Daoy (cell line): ENCODE measurements at regions not wholly inside any gene's neighbourhood (a gene's known extent, or its start where the extent isn't known, plus 50 kb on each side); places are given as distances from the start of the nearest gene placed in this dataset.
"Not testable (repeated sequence)": the region's sequence is repeated elsewhere in the genome, so short reads cannot be mapped to it uniquely, and the experiment has no call there.

Experiments used
- DNase-seq: peaks from one replicate; pipeline ENCODE4 v3.0.0-alpha.2; 2015; ENCODE audit warnings: low read depth

GRCh38 chr5:99449786-99450185, 521.0 kb upstream of the CHD1 start:
- DNase-seq: no peak

DNA sequence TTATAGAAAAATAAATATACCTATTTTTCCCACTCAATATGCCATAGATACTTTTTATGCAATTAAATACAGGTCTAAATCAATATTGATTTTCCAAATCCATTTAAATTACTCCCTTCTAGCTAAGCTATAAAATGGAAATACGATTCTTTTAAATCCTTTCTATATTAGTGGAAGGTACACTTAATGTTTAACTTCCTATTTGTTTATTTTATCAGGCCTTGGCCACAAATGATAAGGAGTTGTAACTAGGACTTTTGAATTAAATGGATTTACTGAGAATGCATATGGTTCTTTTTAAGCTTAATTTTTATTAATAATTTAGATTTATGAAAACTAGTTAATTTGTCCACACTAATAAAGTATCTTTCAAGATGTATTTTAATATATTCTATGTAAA, 517.0 kb upstream of the CHD1 start:
- DNase-seq: no peak

- DNase-seq: no peak
Observed at GRCh38 chr5:99441235-99441634, 512.4 kb upstream of the CHD1 start.

- DNase-seq: no peak
Observed at GRCh38 chr5:99438619-99439018, 509.8 kb upstream of the CHD1 start.

DNA sequence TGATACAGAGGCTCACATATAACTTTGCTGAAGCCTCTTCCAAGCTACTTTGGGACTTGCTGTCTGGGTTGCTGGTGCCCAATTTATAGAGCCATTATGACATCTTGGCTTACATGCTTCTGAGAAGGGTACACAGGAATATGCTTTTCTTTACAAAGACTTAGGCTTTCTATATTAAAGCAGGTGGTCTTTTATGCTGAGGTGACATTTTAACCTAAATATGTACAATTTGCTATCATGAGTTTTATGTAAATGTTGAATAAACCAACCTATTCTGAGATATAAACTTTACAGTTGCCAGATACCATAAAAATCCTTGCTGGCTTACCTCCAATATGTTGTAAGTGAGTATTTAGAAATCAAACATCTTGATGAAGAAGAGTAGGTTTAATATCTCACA, 509.2 kb upstream of the CHD1 start:
- no peak for DNase-seq

GRCh38 chr5:99423396-99423795, 494.6 kb upstream of the CHD1 start:
- DNase-seq: not testable (repeated sequence)

- DNase-seq: not testable (repeated sequence)
Observed at GRCh38 chr5:99418640-99419039, 489.8 kb upstream of the CHD1 start.

- not testable (repeated sequence) for DNase-seq
Observed at GRCh38 chr5:99410386-99410785, 481.6 kb upstream of the CHD1 start.

GRCh38 chr5:99404764-99405302, 476.0 kb upstream of the CHD1 start:
- not testable (repeated sequence) for DNase-seq

DNA sequence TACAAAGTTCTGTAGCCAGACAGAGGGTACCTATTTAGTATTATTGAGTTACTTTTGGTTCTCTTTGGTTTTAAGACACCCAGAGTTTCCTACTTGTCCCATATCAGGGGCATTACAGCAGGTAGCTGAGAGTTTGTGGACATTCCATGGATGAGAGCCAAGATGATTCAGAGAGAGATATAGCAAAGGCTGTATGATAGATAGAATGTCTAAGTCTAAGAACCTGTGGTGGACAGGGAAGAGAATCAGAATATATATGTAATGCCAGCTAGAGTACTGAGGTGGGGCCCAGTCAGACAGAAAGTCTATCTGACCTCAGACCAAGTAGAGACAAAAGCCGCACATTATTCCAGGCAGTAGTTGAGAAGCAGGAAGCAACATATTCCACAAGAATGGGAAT, 471.8 kb upstream of the CHD1 start:
- DNase-seq: not testable (repeated sequence)

- DNase-seq: no peak
Observed at GRCh38 chr5:99398976-99399375, 470.2 kb upstream of the CHD1 start.

- DNase-seq: no peak
Observed at GRCh38 chr5:99386406-99387077, 457.7 kb upstream of the CHD1 start.

- no peak for DNase-seq
Observed at GRCh38 chr5:99379187-99379586, 450.4 kb upstream of the CHD1 start.

DNA sequence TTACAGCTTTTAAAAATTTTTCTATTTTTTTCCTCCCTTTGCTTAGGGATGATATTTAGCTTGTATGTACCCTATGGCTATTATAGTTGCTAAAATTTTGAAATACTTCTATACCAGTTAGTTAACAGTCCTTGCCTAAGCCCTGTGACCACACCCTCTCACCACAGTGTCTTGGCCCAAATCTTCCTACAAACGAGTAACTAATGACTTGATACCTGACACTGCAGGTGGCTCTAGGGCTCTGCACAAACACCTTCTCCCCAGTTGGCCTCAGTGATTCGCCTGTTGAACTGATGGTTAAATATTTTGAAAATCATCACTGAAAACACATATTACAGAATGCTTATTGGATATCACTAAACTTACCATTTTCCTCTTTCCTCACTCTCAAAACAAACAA, 449.6 kb upstream of the CHD1 start:
- DNase-seq: no peak

DNA sequence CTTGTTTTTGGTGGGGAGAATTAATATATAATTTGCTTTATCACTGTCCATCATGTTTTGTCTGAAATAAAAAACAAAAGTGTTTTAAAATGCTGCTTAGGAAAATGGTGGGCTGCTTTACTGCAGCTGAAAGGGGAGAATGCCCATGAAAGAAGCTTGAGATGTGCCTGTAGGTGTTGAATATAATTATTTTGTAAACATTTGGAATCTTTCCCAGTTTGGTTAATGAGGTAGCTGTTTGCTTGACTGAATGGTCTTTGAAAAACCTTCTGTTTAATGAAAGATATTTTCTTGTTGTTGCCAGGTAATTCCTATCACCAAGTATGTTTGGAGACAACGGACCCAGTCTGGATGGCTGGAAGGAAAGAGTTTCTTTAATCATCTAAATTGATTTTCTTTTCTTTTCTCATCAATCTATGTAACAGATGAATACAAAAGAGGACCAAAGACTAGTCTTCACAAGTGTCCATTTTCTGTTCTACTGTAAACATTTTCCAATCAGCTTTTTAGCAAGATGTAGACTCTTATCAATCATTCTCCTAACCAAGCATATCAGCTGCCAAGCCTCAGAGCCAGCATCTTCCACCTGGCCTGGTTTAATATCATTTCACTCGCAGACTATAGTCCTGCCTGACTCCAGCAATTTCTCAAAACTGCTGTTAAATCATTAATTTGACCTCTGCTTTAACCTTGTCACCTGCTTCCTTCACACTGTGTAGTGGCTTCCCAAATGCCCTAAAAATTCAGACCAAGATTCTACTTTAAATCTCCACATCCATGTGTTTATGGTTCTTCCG, 441.2 kb upstream of the CHD1 start:
- DNase-seq: no peak

DNA sequence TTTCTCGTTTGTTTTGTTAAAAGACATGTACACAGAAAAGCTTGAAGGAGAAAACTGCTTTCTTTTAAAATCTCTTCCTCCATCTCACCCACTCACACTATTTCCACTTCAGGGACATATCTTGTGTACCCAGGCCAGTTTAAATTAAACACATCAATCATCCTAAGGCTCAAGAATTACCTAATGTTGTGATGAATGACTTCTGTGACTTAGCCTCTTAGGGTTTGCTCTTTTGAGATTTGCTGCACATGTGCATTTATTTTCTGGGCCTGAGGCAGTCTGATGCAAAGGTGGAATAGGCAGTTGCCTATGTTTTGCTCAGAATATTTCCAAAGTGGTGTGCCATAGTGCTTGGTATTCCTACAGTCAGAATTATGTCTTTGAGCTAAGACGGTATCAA, 439.9 kb upstream of the CHD1 start:
- no peak for DNase-seq

GRCh38 chr5:99355881-99356280, 427.1 kb upstream of the CHD1 start:
- DNase-seq: no peak

GRCh38 chr5:99349787-99350186, 421.0 kb upstream of the CHD1 start:
- DNase-seq: no peak

- DNase-seq: no peak
Observed at GRCh38 chr5:99348597-99348996, 419.8 kb upstream of the CHD1 start.

DNA sequence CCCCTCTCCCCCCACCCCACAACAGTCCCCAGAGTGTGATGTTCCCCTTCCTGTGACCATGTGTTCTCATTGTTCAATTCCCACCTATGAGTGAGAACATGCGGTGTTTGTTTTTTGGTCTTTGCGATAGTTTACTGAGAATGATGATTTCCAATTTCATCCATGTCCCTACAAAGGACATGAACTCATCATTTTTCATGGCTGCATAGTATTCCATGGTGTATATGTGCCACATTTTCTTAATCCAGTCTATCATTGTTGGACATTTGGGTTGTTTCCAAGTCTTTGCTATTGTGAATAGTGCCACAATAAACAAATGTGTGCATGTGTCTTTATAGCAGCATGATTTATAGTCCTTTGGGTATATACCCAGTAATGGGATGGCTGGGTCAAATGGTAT, 411.0 kb upstream of the CHD1 start:
- not testable (repeated sequence) for DNase-seq

GRCh38 chr5:99334936-99335335, 406.1 kb upstream of the CHD1 start:
- DNase-seq: no peak

DNA sequence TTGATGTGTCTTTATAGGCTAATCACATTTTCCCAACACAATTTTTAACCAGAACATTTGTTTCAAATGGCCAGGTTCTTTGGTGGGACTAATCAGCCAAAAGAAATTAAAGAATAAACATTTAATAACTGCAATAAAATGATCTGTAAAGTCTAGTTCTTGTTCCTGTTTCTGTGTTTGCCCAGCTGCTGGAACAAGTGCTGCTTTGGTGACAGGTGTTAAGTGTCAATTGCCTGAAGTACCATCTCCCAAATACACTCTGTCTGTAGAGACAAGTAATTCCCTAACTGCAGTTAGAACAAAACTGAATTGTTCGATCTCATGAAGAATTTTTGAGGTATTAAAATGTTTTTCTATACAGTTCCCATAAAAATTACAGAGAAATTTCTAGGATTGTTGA, 402.3 kb upstream of the CHD1 start:
- no peak for DNase-seq

DNA sequence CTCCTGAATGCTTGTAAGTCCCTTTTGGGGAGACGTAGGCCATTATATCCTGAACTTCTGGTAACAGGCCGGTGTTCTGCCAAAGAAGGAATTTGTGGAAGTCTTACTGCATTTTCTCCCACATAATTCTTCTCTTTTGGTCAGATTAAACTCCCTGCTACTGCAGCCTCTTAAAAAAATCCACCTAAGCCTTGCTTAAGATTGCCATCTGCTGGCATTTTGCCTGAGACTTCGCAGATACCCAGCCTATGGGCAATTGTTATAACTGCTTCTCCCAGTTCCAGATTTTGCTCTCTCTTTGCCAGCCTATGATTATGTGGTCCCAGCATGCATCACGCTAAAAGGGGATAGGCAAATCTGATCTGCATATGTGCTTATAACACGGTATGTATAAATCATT, 391.6 kb upstream of the CHD1 start:
- no peak for DNase-seq
